ACHN (cell line): ENCODE measurements at regions not wholly inside any gene's neighbourhood (a gene's known extent, or its start where the extent isn't known, plus 50 kb on each side); places are given as distances from the start of the nearest gene placed in this dataset.
"Not testable (repeated sequence)": the region's sequence is repeated elsewhere in the genome, so short reads cannot be mapped to it uniquely, and the experiment has no call there.

Experiments
- DNase-seq: peaks from one replicate; pipeline ENCODE4 v3.0.0-alpha.2; 2015
- in situ Hi-C: cut with HindIII; loops from 2 replicates; pipeline ENCODE4 v1.10.0; 2017; ENCODE audit warnings: low sequenced_read_pairs, low pct_ligation_motif_present, low pct_unique_long_range_greater_than_20kb

- in situ Hi-C loops, result not testable (repeated sequence)
Observed at GRCh38 chr16:65805704-65806103, 560.8 kb upstream of the CDH5 start.

GRCh38 chr16:65796481-65796880, 570.0 kb upstream of the CDH5 start:
- DNase-seq, result no peak
- in situ Hi-C loops, result no loop called here

More at GRCh38 chr16:65805704-65806103, 560.8 kb upstream of the CDH5 start:
- DNase-seq, result not testable (repeated sequence)

- in situ Hi-C loops, result no loop called here
- DNase-seq, result no peak
Observed at GRCh38 chr16:65794973-65795372, 571.5 kb upstream of the CDH5 start.

- DNase-seq, result no peak
- in situ Hi-C loops, result no loop called here
Observed at GRCh38 chr16:65793781-65794180, 572.7 kb upstream of the CDH5 start.

GRCh38 chr16:65790768-65791167, 575.7 kb upstream of the CDH5 start:
- no peak for DNase-seq
- in situ Hi-C loops, result no loop called here

GRCh38 chr16:65789161-65789945, 577.1 kb upstream of the CDH5 start:
- in situ Hi-C loops, result no loop called here
- no peak for DNase-seq

- DNase-seq, result no peak
- in situ Hi-C loops, result no loop called here
Observed at GRCh38 chr16:65788434-65789140, 577.9 kb upstream of the CDH5 start.

GRCh38 chr16:65787921-65788320, 578.6 kb upstream of the CDH5 start:
- DNase-seq, result no peak
- in situ Hi-C loops, result no loop called here

- no peak for DNase-seq
- in situ Hi-C loops, result no loop called here
Observed at GRCh38 chr16:65786916-65787315, 579.6 kb upstream of the CDH5 start.

GRCh38 chr16:65783709-65784474, 582.6 kb upstream of the CDH5 start:
- DNase-seq, result no peak

GRCh38 chr16:65782611-65783600, 583.6 kb upstream of the CDH5 start:
- in situ Hi-C loops, result no loop called here

More at GRCh38 chr16:65783709-65784474, 582.6 kb upstream of the CDH5 start:
- in situ Hi-C loops, result no loop called here

GRCh38 chr16:65781855-65782254, 584.6 kb upstream of the CDH5 start:
- in situ Hi-C loops, result no loop called here
- DNase-seq, result no peak

More at GRCh38 chr16:65782611-65783600, 583.6 kb upstream of the CDH5 start:
- DNase-seq, result no peak

GRCh38 chr16:65781363-65781762, 585.1 kb upstream of the CDH5 start:
- in situ Hi-C loops, result no loop called here
- no peak for DNase-seq

- DNase-seq, result no peak
- in situ Hi-C loops, result no loop called here
Observed at GRCh38 chr16:65779201-65779600, 587.3 kb upstream of the CDH5 start.

GRCh38 chr16:65776639-65777183, 589.8 kb upstream of the CDH5 start:
- in situ Hi-C loops, result no loop called here
- DNase-seq, result no peak

- DNase-seq, result no peak
- in situ Hi-C loops, result no loop called here
Observed at GRCh38 chr16:65775829-65776228, 590.7 kb upstream of the CDH5 start.

- in situ Hi-C loops, result no loop called here
- no peak for DNase-seq
Observed at GRCh38 chr16:65774350-65774749, 592.1 kb upstream of the CDH5 start.
